B cell (primary cell): ENCODE measurements at regions not wholly inside any gene's neighbourhood (a gene's known extent, or its start where the extent isn't known, plus 50 kb on each side); places are given as distances from the start of the nearest gene placed in this dataset.

ENCODE experiments used
- EZH2 ChIP-seq: IDR thresholded peaks from 2 replicates; pipeline ENCODE4 v1.6.1; 2012; ENCODE audit warnings: borderline replicate concordance, low read depth, mild to moderate bottlenecking, moderate library complexity, low read length; ENCODE audit not compliant: insufficient read depth, poor library complexity, severe bottlenecking
- TF ChIP-seq, protein P1 (sequence below): fragments of 200-600 bp; IDR thresholded peaks from one replicate; pipeline ENCODE4 v1.8.0; 2022; ENCODE audit warnings: antibody characterized with exemption, mild to moderate bottlenecking

- TF ChIP-seq, protein P1, sequence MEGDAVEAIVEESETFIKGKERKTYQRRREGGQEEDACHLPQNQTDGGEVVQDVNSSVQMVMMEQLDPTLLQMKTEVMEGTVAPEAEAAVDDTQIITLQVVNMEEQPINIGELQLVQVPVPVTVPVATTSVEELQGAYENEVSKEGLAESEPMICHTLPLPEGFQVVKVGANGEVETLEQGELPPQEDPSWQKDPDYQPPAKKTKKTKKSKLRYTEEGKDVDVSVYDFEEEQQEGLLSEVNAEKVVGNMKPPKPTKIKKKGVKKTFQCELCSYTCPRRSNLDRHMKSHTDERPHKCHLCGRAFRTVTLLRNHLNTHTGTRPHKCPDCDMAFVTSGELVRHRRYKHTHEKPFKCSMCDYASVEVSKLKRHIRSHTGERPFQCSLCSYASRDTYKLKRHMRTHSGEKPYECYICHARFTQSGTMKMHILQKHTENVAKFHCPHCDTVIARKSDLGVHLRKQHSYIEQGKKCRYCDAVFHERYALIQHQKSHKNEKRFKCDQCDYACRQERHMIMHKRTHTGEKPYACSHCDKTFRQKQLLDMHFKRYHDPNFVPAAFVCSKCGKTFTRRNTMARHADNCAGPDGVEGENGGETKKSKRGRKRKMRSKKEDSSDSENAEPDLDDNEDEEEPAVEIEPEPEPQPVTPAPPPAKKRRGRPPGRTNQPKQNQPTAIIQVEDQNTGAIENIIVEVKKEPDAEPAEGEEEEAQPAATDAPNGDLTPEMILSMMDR, result no peak
- TF ChIP-seq EZH2, result no peak
Observed at GRCh38 chrX:69379412-69379811, 124.7 kb upstream of the NALF2 start.
